AG04449 (cell line): ENCODE measurements at regions not wholly inside any gene's neighbourhood (a gene's known extent, or its start where the extent isn't known, plus 50 kb on each side); places are given as distances from the start of the nearest gene placed in this dataset.

ENCODE experiments used
- CTCF ChIA-PET: fragments of 350-600 bp; formaldehyde crosslinking; extraction: SDS; loops from one replicate; lab custom pipeline; 2021; ENCODE audit warnings: antibody characterized with exemption; lab: Yijun Ruan, JAX
- POLR2A ChIA-PET: fragments of 400-600, 350-600 bp; formaldehyde crosslinking; extraction: SDS; loops from one replicate; lab custom pipeline; 2020; ENCODE audit warnings: antibody characterized with exemption, inconsistent platforms; lab: Yijun Ruan, JAX
- DNase-seq: peaks from one replicate; pipeline ENCODE4 v3.0.0-alpha.2; 2010; ENCODE audit warnings: low read depth, low spot score
- H3K4me3 ChIP-seq: 2 replicates; pipeline ENCODE4 v1.5.1; 2011; ENCODE audit warnings: low read depth, mild to moderate bottlenecking, control low read depth, low read length
- TF ChIP-seq, protein P1 (sequence below): IDR thresholded peaks from one replicate; pipeline ENCODE4 v1.5.1; 2011; ENCODE audit warnings: mild to moderate bottlenecking, moderate library complexity, low read length, control low read depth, inconsistent platforms; ENCODE audit not compliant: insufficient read depth; ENCODE audit errors: missing control alignments

DNA sequence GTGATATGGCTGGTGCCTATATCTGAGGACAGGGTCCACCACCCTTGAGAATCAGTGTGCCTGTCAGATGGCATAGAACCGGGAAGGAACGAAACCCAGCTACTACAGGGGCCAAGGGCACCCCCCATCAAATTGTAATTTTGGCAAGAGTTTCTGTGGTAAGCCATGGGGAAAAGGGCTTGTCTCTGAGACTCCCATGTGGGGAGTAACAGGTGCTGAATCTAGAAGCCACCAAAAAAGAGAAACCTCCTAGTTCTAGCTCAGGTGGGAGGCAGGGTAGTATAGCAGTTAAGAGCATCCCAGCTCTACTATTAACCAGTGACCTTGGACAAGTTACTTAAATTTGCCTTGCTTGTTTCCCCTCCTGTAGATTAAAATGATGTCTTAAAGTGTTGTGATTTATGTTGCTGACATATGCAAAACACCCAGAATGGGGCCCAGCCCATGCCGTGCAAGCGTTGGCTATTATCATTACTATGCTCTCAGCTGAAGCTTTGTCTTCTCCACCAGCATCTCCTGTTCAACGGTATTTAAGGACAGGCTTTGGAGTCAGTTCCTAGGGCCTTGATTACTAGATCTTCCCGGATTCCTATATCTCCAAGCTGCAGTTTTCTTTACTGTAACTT, 210.7 kb upstream of the NLRP1 start:
- DNase-seq: no peak
- ChIA-PET POLR2A (no interaction called here), CTCF (interaction anchor here (1.0 kb wide), 1 partner anchor 31 kb away, joined by 3 read pairs; no protein-coding TSS in a partner anchor)

GRCh38 chr17:5797447-5798050, 213.2 kb upstream of the NLRP1 start:
- TF ChIP-seq, protein P1, sequence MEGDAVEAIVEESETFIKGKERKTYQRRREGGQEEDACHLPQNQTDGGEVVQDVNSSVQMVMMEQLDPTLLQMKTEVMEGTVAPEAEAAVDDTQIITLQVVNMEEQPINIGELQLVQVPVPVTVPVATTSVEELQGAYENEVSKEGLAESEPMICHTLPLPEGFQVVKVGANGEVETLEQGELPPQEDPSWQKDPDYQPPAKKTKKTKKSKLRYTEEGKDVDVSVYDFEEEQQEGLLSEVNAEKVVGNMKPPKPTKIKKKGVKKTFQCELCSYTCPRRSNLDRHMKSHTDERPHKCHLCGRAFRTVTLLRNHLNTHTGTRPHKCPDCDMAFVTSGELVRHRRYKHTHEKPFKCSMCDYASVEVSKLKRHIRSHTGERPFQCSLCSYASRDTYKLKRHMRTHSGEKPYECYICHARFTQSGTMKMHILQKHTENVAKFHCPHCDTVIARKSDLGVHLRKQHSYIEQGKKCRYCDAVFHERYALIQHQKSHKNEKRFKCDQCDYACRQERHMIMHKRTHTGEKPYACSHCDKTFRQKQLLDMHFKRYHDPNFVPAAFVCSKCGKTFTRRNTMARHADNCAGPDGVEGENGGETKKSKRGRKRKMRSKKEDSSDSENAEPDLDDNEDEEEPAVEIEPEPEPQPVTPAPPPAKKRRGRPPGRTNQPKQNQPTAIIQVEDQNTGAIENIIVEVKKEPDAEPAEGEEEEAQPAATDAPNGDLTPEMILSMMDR: no peak
- ChIA-PET POLR2A (no interaction called here), CTCF (interaction anchor here (1.3 kb wide), 1 partner anchor 11 kb away, joined by 4 read pairs; no protein-coding TSS in a partner anchor)
- H3K4me3 ChIP-seq: no peak overlapping the region
- no peak for DNase-seq

More for the DNA sequence above, 210.7 kb upstream of the NLRP1 start:
- H3K4me3 ChIP-seq: no peak overlapping the region
- TF ChIP-seq, protein P1: no peak

DNA sequence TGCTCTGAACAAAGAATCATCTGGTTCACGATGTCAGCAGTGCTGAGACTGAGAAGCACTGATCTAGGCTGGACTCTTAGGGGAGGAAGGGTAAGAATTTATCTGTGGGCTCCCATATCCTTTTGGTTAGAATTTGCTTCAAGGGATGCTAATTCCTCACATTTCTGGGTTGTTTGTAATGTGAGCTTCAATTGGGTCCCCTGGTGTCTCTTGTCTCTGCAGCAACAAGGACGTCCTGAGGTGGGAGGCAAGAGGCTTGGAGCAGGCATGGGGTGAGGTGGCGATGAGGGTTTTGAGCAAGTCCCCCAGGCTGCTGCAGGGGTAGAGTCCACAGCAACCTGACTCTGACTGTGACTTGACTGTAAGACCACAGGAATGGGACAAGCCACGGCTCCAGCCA, 213.8 kb upstream of the NLRP1 start:
- no peak overlapping the region for H3K4me3 ChIP-seq
- TF ChIP-seq, protein P1: no peak
- DNase-seq: no peak
- POLR2A ChIA-PET: no interaction called here
- CTCF ChIA-PET: interaction anchor here (1.3 kb wide), 1 partner anchor 12 kb away, joined by 4 read pairs; no protein-coding TSS in a partner anchor

DNA sequence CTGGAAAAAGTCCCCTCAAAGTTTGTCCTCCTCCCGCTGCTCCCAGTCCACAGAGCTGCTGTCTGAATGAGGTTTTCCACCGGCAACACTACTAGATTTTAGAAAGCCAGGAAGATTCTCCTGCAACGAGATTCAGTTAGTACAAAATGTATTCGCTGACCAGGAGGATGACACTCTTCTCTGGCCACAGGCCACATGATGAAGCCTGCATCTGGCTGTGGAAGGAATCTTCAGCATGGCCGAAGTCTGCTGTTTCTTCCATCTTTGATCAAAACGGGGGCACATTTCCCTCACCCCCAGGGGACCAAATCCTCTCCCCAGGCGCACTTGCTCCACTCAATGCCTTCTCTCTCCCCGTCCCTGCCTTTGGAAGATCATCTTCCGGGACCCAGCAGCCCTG, 215.8 kb upstream of the NLRP1 start:
- no peak overlapping the region for H3K4me3 ChIP-seq
- CTCF ChIA-PET: no interaction called here
- TF ChIP-seq, protein P1: no peak
- POLR2A ChIA-PET: no interaction called here
- DNase-seq: no peak

GRCh38 chr17:5800646-5801045, 216.3 kb upstream of the NLRP1 start:
- TF ChIP-seq, protein P1: no peak
- ChIA-PET CTCF (no interaction called here), POLR2A (no interaction called here)
- no peak overlapping the region for H3K4me3 ChIP-seq
- DNase-seq: no peak

DNA sequence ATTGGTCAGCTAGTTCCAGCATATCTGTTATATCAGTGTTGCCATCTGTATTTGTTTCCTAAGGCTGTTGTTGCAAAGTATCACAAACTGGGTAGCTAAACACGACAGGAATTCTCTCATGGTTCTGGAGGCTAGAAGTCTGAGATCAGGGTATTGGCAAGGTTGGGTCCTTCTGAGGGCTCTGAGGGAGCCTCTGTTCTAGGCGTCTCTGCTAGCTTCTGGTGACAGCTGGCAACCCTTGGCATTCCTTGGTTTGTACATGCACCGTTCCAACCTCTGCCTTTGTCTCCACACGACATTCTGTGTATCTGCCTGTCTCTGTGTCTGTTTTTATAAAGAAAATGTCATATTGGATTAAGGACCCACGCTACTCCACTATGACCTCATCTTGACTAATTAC, 219.9 kb upstream of the NLRP1 start:
- DNase-seq: no peak
- TF ChIP-seq, protein P1: no peak
- ChIA-PET POLR2A (no interaction called here), CTCF (no interaction called here)
- H3K4me3 ChIP-seq: no peak overlapping the region
